Body of pancreas (tissue), 4 donors: ENCODE measurements at regions not wholly inside any gene's neighbourhood (a gene's known extent, or its start where the extent isn't known, plus 50 kb on each side); places are given as distances from the start of the nearest gene placed in this dataset.
"Not testable (repeated sequence)": the region's sequence is repeated elsewhere in the genome, so short reads cannot be mapped to it uniquely, and the experiment has no call there.

Source experiments
- ATAC-seq: fragments of 150-250 bp; one replicate; pipeline ENCODE4 v1.9.1; 2016
- DNase-seq, 4 donors: peaks; one replicate each; pipeline ENCODE4 v3.0.0-alpha.2; 2019
- H3K27ac ChIP-seq, 4 donors: fragments of 200-600 bp; sonication (generic); 1 replicate in 3 of 4; 2 replicates in 1 of 4; pipeline versions ENCODE4 v1.5.1 to v1.6.1; 2016 to 2019; ENCODE audit warnings: mild to moderate bottlenecking in 1 of 4, mixed read lengths in 1 of 4, moderate library complexity in 1 of 4
- H3K27me3 ChIP-seq, 2 donors: fragments of 200-600 bp; sonication (generic); one replicate each; pipeline ENCODE4 v1.6.0; 2016; ENCODE audit warnings: mild to moderate bottlenecking in 1 of 2
- H3K36me3 ChIP-seq, 2 donors: fragments of 200-600 bp; sonication (generic); replicated peaks in 1 of 2; 2 replicates each; pipeline ENCODE4 v1.5.1; 2016; ENCODE audit warnings: low read depth in 2 of 2; ENCODE audit not compliant: insufficient read depth in 1 of 2
- H3K4me1 ChIP-seq: fragments of 200-600 bp; sonication (generic); one replicate; pipeline ENCODE4 v1.6.0; 2016
- H3K4me3 ChIP-seq, 2 donors: fragments of 200-600 bp; sonication (generic); 1 replicate in 1 of 2; 2 replicates in 1 of 2; pipeline ENCODE4 v1.5.1; 2016 to 2019
- H3K9me3 ChIP-seq, 3 donors: fragments of 200-600 bp; sonication (generic); 1 replicate in 2 of 3; 2 replicates in 1 of 3; pipeline ENCODE4 v1.5.1; 2016
- CTCF ChIP-seq, 7 experiments: fragments of 450-650 bp in 4 of 7; fragments of 200-600 bp in 3 of 7; sonication (generic) in 3 of 7; IDR thresholded peaks; one replicate each; pipeline ENCODE4 v1.5.1; 2016 to 2019; ENCODE audit warnings: antibody characterized with exemption in 7 of 7
- POLR2A ChIP-seq, 3 donors: fragments of 450-650 bp; IDR thresholded peaks; one replicate each; pipeline ENCODE4 v1.6.1; 2016; ENCODE audit warnings: antibody characterized with exemption in 3 of 3, mild to moderate bottlenecking in 2 of 3
- WGBS, 2 donors: methylation state at CpG; one replicate each; pipeline ENCODE4 v1.1.5; 2017; 5-methylcytosine and 5-hydroxymethylcytosine counted together
- intact Hi-C: fragments of 100-400 bp; cut with DNase I; formaldehyde crosslinking; loops from one replicate; pipeline ENCODE4 v1.15.1; 2023

GRCh38 chr6:9690388-9690787 lies 724.5 kb downstream of the TFAP2A start:
- intact Hi-C loops = no loop called here
- no peaks in the 10 kb centered on the region for H3K27me3 ChIP-seq
- no peaks in the 10 kb centered on the region for H3K9me3 ChIP-seq
- no peak for DNase-seq
- ATAC-seq = no peak
- no peak overlapping the region for H3K4me3 ChIP-seq
- H3K4me1 ChIP-seq = no peaks in the 10 kb centered on the region
- no peaks in the 10 kb centered on the region for H3K36me3 ChIP-seq
- no peak overlapping the region for H3K27ac ChIP-seq
- TF ChIP-seq POLR2A (IDR thresholded peaks at IDR 0.05) (no peak), CTCF (IDR thresholded peaks at IDR 0.05) (no peak)

GRCh38 chr6:9680727-9681126 lies 734.1 kb downstream of the TFAP2A start:
- intact Hi-C loops, H3K27me3 ChIP-seq, ATAC-seq: not testable (repeated sequence)

GRCh38 chr6:9675122-9675521 lies 739.8 kb downstream of the TFAP2A start:
- 62 to 69% methylated on average over 1 of the region's 1 CpG for WGBS, 2 donors
- Histone ChIP-seq H3K4me3 (no peak overlapping the region), H3K36me3 (no peaks in the 10 kb centered on the region), H3K27me3 (peaks cover 0 to 4% of the 10 kb centered on the region in 2 donors), H3K27ac (no peak overlapping the region), H3K9me3 (no peaks in the 10 kb centered on the region), H3K4me1 (no peaks in the 10 kb centered on the region)
- DNase-seq = no peak
- no peak for ATAC-seq
- intact Hi-C loops = no loop called here
- no peak for TF ChIP-seq CTCF (IDR thresholded peaks at IDR 0.05)
- no peak for TF ChIP-seq POLR2A (IDR thresholded peaks at IDR 0.05)

More at GRCh38 chr6:9680727-9681126, 734.1 kb downstream of the TFAP2A start:
- not testable (repeated sequence) for H3K9me3 ChIP-seq, H3K27ac ChIP-seq, H3K4me1 ChIP-seq, H3K36me3 ChIP-seq, H3K4me3 ChIP-seq, DNase-seq
- 81 to 89% methylated on average over 6 of the region's 6 CpGs for WGBS, 2 donors

GRCh38 chr6:9659848-9660247 lies 755.0 kb downstream of the TFAP2A start:
- Histone ChIP-seq H3K4me3 (no peak overlapping the region), H3K4me1 (no peaks in the 10 kb centered on the region), H3K9me3 (no peaks in the 10 kb centered on the region), H3K27me3 (no peaks in the 10 kb centered on the region), H3K27ac (no peak overlapping the region), H3K36me3 (no peaks in the 10 kb centered on the region)
- no peak for ATAC-seq
- 53 to 62% methylated on average over 4 of the region's 4 CpGs for WGBS, 2 donors
- DNase-seq = peak in 1 of 4 donors; percentile 20
- no peak for TF ChIP-seq CTCF (IDR thresholded peaks at IDR 0.05)
- no peak for TF ChIP-seq POLR2A (IDR thresholded peaks at IDR 0.05)
- intact Hi-C loops = no loop called here

GRCh38 chr6:9657994-9658393 lies 756.9 kb downstream of the TFAP2A start:
- H3K4me1 ChIP-seq = no peaks in the 10 kb centered on the region
- TF ChIP-seq POLR2A (IDR thresholded peaks at IDR 0.05) (no peak), CTCF (IDR thresholded peaks at IDR 0.05) (no peak)
- 85% methylated on average over 1 of the region's 1 CpG for WGBS, 2 donors
- no peaks in the 10 kb centered on the region for H3K27me3 ChIP-seq
- no peaks in the 10 kb centered on the region for H3K9me3 ChIP-seq
- DNase-seq (no peak), ATAC-seq (no peak)
- H3K36me3 ChIP-seq = no peaks in the 10 kb centered on the region
- no peak overlapping the region for H3K27ac ChIP-seq
- H3K4me3 ChIP-seq = no peak overlapping the region
- intact Hi-C loops = no loop called here
